HEK293T (cell line): ENCODE measurements at regions not wholly inside any gene's neighbourhood (a gene's known extent, or its start where the extent isn't known, plus 50 kb on each side); places are given as distances from the start of the nearest gene placed in this dataset.
"Not testable (repeated sequence)": the region's sequence is repeated elsewhere in the genome, so short reads cannot be mapped to it uniquely, and the experiment has no call there.

Experiments used
- CTCF ChIA-PET: fragments of 350-600 bp; formaldehyde crosslinking; extraction: SDS; loops from one replicate; lab custom pipeline; 2021; ENCODE audit warnings: antibody characterized with exemption, inconsistent platforms; lab: Yijun Ruan, JAX
- POLR2A ChIA-PET: fragments of 350-600 bp; formaldehyde crosslinking; extraction: SDS; loops from one replicate; lab custom pipeline; 2020; ENCODE audit warnings: antibody characterized with exemption, inconsistent platforms; lab: Yijun Ruan, JAX
- DNase-seq: peaks from one replicate; pipeline ENCODE4 v3.0.0; 2012; ENCODE audit warnings: mixed read lengths; ENCODE audit errors: extremely low spot score
- ARNT ChIP-seq: fragments of 450-650 bp; IDR thresholded peaks from 2 replicates; pipeline ENCODE4 v1.6.1; 2017; ENCODE audit warnings: mild to moderate bottlenecking
- BHLHE40 ChIP-seq: fragments of 450-650 bp; IDR thresholded peaks from 2 replicates; pipeline ENCODE4 v1.6.1; 2016; ENCODE audit warnings: mild to moderate bottlenecking, moderate library complexity, borderline replicate concordance
- CTBP1 ChIP-seq: fragments of 450-650 bp; IDR thresholded peaks from 2 replicates; pipeline ENCODE4 v1.6.1; 2016; ENCODE audit warnings: borderline replicate concordance
- ELF4 ChIP-seq: fragments of 450-650 bp; IDR thresholded peaks from 2 replicates; pipeline ENCODE4 v1.6.1; 2017; ENCODE audit warnings: antibody characterized with exemption
- FOXA1 ChIP-seq: fragments of 450-650 bp; IDR thresholded peaks from 2 replicates; pipeline ENCODE4 v1.6.1; 2016; ENCODE audit warnings: mild to moderate bottlenecking
- FOXK2 ChIP-seq: fragments of 450-650 bp; IDR thresholded peaks from 2 replicates; pipeline ENCODE4 v1.6.1; 2016; ENCODE audit warnings: mild to moderate bottlenecking
- FOXM1 ChIP-seq: fragments of 450-650 bp; IDR thresholded peaks from 2 replicates; pipeline ENCODE4 v1.6.1; 2017; ENCODE audit warnings: mild to moderate bottlenecking, borderline replicate concordance
- HDGF ChIP-seq: fragments of 450-650 bp; IDR thresholded peaks from 2 replicates; pipeline ENCODE4 v1.6.1; 2017; ENCODE audit warnings: antibody characterized with exemption, borderline replicate concordance
- L3MBTL2 ChIP-seq: fragments of 450-650 bp; conservative IDR thresholded peaks from 2 replicates; pipeline ENCODE4 v1.6.1; 2016; ENCODE audit warnings: mild to moderate bottlenecking
- LEF1 ChIP-seq: fragments of 450-650 bp; IDR thresholded peaks from 2 replicates; pipeline ENCODE4 v1.6.1; 2017; ENCODE audit warnings: mild to moderate bottlenecking, borderline replicate concordance
- NFRKB ChIP-seq: fragments of 450-650 bp; IDR thresholded peaks from 2 replicates; pipeline ENCODE4 v1.6.1; 2016; ENCODE audit warnings: mild to moderate bottlenecking, moderate library complexity
- PKNOX1 ChIP-seq: fragments of 450-650 bp; IDR thresholded peaks from 2 replicates; pipeline ENCODE4 v1.6.1; 2016
- SP1 ChIP-seq: fragments of 450-650 bp; IDR thresholded peaks from 2 replicates; pipeline ENCODE4 v1.6.1; 2017
- SUZ12 ChIP-seq: fragments of 450-650 bp; IDR thresholded peaks from 2 replicates; pipeline ENCODE4 v1.6.1; 2016; ENCODE audit warnings: mild to moderate bottlenecking
- TARDBP ChIP-seq: fragments of 450-650 bp; IDR thresholded peaks from 2 replicates; pipeline ENCODE4 v1.6.1; 2016
- ZNF384 ChIP-seq: fragments of 450-650 bp; IDR thresholded peaks from 2 replicates; pipeline ENCODE4 v1.6.1; 2016

- POLR2A ChIA-PET: no interaction called here
- CTCF ChIA-PET: no interaction called here
Measured at GRCh38 chr14:30395065-30395464, 163.9 kb upstream of the G2E3 start.

GRCh38 chr14:30402846-30403245, 156.1 kb upstream of the G2E3 start:
- DNase-seq: no peak
- no peak for TF ChIP-seq CTBP1
- TF ChIP-seq FOXM1: no peak
- ChIA-PET CTCF (interaction anchor here (0.5 kb wide), 1 partner anchor 1891 kb away, joined by 6 read pairs; no protein-coding TSS in a partner anchor), POLR2A (no interaction called here)

More at GRCh38 chr14:30395065-30395464, 163.9 kb upstream of the G2E3 start:
- DNase-seq: no peak
- TF ChIP-seq ELF4: no peak
- no peak for TF ChIP-seq BHLHE40
- TF ChIP-seq FOXK2: no peak
- no peak for TF ChIP-seq TARDBP
- no peak for TF ChIP-seq SUZ12

GRCh38 chr14:30403791-30404190, 155.2 kb upstream of the G2E3 start:
- DNase-seq: no peak
- CTCF ChIA-PET: interaction anchor here (0.6 kb wide), 1 partner anchor 60 kb away, joined by 3 read pairs; no protein-coding TSS in a partner anchor
- TF ChIP-seq PKNOX1 (no peak), FOXK2 (no peak), FOXM1 (no peak), HDGF (no peak), FOXA1 (no peak), CTBP1 (no peak), LEF1 (no peak), ZNF384 (no peak), ELF4 (no peak), SUZ12 (no peak), ARNT (no peak), NFRKB (no peak), BHLHE40 (no peak), TARDBP (no peak), L3MBTL2 (no peak), SP1 (no peak)
- POLR2A ChIA-PET: no interaction called here

- DNase-seq, CTCF ChIA-PET, POLR2A ChIA-PET: not testable (repeated sequence)
Measured at GRCh38 chr14:30409508-30410015, 149.4 kb upstream of the G2E3 start.

- no peak for DNase-seq
- ChIA-PET POLR2A (no interaction called here), CTCF (interaction anchor here (1.2 kb wide), 1 partner anchor 127 kb away, joined by 3 read pairs; no protein-coding TSS in a partner anchor)
- TF ChIP-seq ARNT (no peak), TARDBP (no peak), SUZ12 (no peak), BHLHE40 (no peak), FOXA1 (no peak), FOXM1 (no peak), ELF4 (no peak), SP1 (no peak), HDGF (no peak), L3MBTL2 (no peak), PKNOX1 (no peak)
Measured at GRCh38 chr14:30410986-30411385, 148.0 kb upstream of the G2E3 start.

GRCh38 chr14:30413184-30413583, 145.8 kb upstream of the G2E3 start:
- CTCF ChIA-PET, DNase-seq, POLR2A ChIA-PET: not testable (repeated sequence)

GRCh38 chr14:30417121-30417520, 141.8 kb upstream of the G2E3 start:
- no peak for DNase-seq
- TF ChIP-seq HDGF: no peak
- no peak for TF ChIP-seq BHLHE40
- no peak for TF ChIP-seq LEF1
- TF ChIP-seq TARDBP: no peak
- no peak for TF ChIP-seq FOXK2
- no peak for TF ChIP-seq FOXM1
- no peak for TF ChIP-seq FOXA1
- no peak for TF ChIP-seq SP1
- no peak for TF ChIP-seq PKNOX1
- no peak for TF ChIP-seq L3MBTL2
- TF ChIP-seq CTBP1: no peak
- TF ChIP-seq NFRKB: no peak
- no peak for TF ChIP-seq ZNF384
- no peak for TF ChIP-seq ELF4
- TF ChIP-seq SUZ12: no peak
- TF ChIP-seq ARNT: no peak
- ChIA-PET POLR2A (no interaction called here), CTCF (no interaction called here)
